ENCODE measurements at regions not wholly inside any gene's neighbourhood (a gene's known extent, or its start where the extent isn't known, plus 50 kb on each side); places are given as distances from the start of the nearest gene placed in this dataset.
"Not testable (repeated sequence)": the region's sequence is repeated elsewhere in the genome, so short reads cannot be mapped to it uniquely, and the experiment has no call there.

GRCh38 chr18:35856178-35856577, 116.3 kb upstream of the RMP24 start:
- TF ChIP-seq RAD21 (IDR thresholded peaks at IDR 0.05; ENCODE audit: insufficient read depth, low read depth, low read length) (0 out of 2 replicates have a peak, but pooled peaks have one; percentile 5), CTCF (IDR thresholded peaks at IDR 0.05 in 2 of 3, conservative IDR thresholded peaks at IDR 0.05 in 1 of 3; ENCODE audit: control insufficient read depth in 2 of 3, extremely low read depth in 1 of 3, insufficient read depth in 1 of 3, low read depth in 3 of 3, low read length in 3 of 3) (peak in 1 of 3 experiments; percentile 12; a peak in 1 of 6 replicates), IRF5 (IDR thresholded peaks at IDR 0.05; ENCODE audit: borderline replicate concordance) (no peak), RELA (IDR thresholded peaks at IDR 0.05; ENCODE audit: borderline replicate concordance, partially characterized antibody) (no peak), BACH1 (IDR thresholded peaks at IDR 0.05; ENCODE audit: borderline replicate concordance) (no peak), SREBF1 (IDR thresholded peaks at IDR 0.05; ENCODE audit: low read length) (no peak), CHD2 (IDR thresholded peaks at IDR 0.05; ENCODE audit: borderline replicate concordance, low read depth, low read length) (no peak), CREB1 (IDR thresholded peaks at IDR 0.05; ENCODE audit: low read depth) (no peak), BCL3 (IDR thresholded peaks at IDR 0.05; ENCODE audit: borderline replicate concordance, insufficient read depth, low read depth, low read length, poor library complexity, severe bottlenecking) (no peak), PBX3 (IDR thresholded peaks at IDR 0.05; ENCODE audit: insufficient replicate concordance, low read depth, low read length) (no peak)
- FAIRE-seq (no peak), ATAC-seq (no peak), DNase-seq (ENCODE audit: low read depth, low spot score) (no peak)
- in situ Hi-C loops (cut with MboI) (no loop called here), intact Hi-C loops (cut with micrococcal nuclease; ENCODE audit: unreplicated experiment) (no loop called here)
- Histone ChIP-seq H2AFZ (ENCODE audit: control insufficient read depth, low read depth, low read length) (no peak overlapping the region), H3K9ac (ENCODE audit: control insufficient read depth, insufficient read depth, low read length) (no peak overlapping the region), H3K27ac (ENCODE audit: control insufficient read depth, insufficient read depth) (no peak overlapping the region), H3K79me2 (ENCODE audit: control insufficient read depth, insufficient read depth, low read length) (no peaks in the 10 kb centered on the region), H3K4me3 (no peak overlapping the region), H3K36me3 (ENCODE audit: control insufficient read depth in 2 of 2, insufficient read depth in 2 of 2, low read length in 1 of 2) (no peaks in the 10 kb centered on the region), H3K27me3 (replicated peaks in 1 of 2; ENCODE audit: control insufficient read depth in 2 of 2, insufficient read depth in 2 of 2, low read length in 1 of 2) (no peaks in the 10 kb centered on the region), H3K4me2 (ENCODE audit: control insufficient read depth, insufficient read depth) (no peak overlapping the region), H4K20me1 (ENCODE audit: control insufficient read depth, insufficient read depth) (no peaks in the 10 kb centered on the region), H3K9me3 (replicated peaks; ENCODE audit: control insufficient read depth, insufficient read depth, low read length) (no peaks in the 10 kb centered on the region; the same call in 2 of the 3 replicates), H3K4me1 (ENCODE audit: control insufficient read depth, insufficient read depth, low read length) (no peaks in the 10 kb centered on the region)
- ChIA-PET SMC1A (ENCODE audit: uncharacterized antibody, unreplicated experiment) (no interaction called here), RAD21 (ENCODE audit: unreplicated experiment) (no interaction called here), CTCF (no interaction called here), POLR2A (no interaction called here)
- WGBS (ENCODE audit: insufficient coverage, insufficient replicate concordance, low lambda C conversion rate, missing lambda C conversion rate), result 49% methylated on average over 3 of the region's 3 CpGs
- BruUV-seq (replicated peaks), result no TSS peak

- CTCF ChIA-PET; DNase-seq (ENCODE audit: low read depth, low spot score); RAD21 ChIA-PET (ENCODE audit: unreplicated experiment); H3K79me2 ChIP-seq (ENCODE audit: control insufficient read depth, insufficient read depth, low read length); SMC1A ChIA-PET (ENCODE audit: uncharacterized antibody, unreplicated experiment); FAIRE-seq; BruUV-seq (replicated peaks); H3K36me3 ChIP-seq (ENCODE audit: control insufficient read depth in 2 of 2, insufficient read depth in 2 of 2, low read length in 1 of 2); H3K9ac ChIP-seq (ENCODE audit: control insufficient read depth, insufficient read depth, low read length); ATAC-seq; H3K4me2 ChIP-seq (ENCODE audit: control insufficient read depth, insufficient read depth); in situ Hi-C loops (cut with MboI); H3K27ac ChIP-seq (ENCODE audit: control insufficient read depth, insufficient read depth); H3K4me3 ChIP-seq; intact Hi-C loops (cut with micrococcal nuclease; ENCODE audit: unreplicated experiment); H4K20me1 ChIP-seq (ENCODE audit: control insufficient read depth, insufficient read depth); POLR2A ChIA-PET; H2AFZ ChIP-seq (ENCODE audit: control insufficient read depth, low read depth, low read length); H3K9me3 ChIP-seq (replicated peaks; ENCODE audit: control insufficient read depth, insufficient read depth, low read length); H3K27me3 ChIP-seq (replicated peaks in 1 of 2; ENCODE audit: control insufficient read depth in 2 of 2, insufficient read depth in 2 of 2, low read length in 1 of 2); H3K4me1 ChIP-seq (ENCODE audit: control insufficient read depth, insufficient read depth, low read length): not testable (repeated sequence)
- 0% methylated on average over 1 of the region's 1 CpG for WGBS (ENCODE audit: insufficient coverage, insufficient replicate concordance, low lambda C conversion rate, missing lambda C conversion rate)
Observed at GRCh38 chr18:35856721-35857120, 115.8 kb upstream of the RMP24 start.
